ENCODE measurements at regions not wholly inside any gene's neighbourhood (a gene's known extent, or its start where the extent isn't known, plus 50 kb on each side); places are given as distances from the start of the nearest gene placed in this dataset.
"Not testable (repeated sequence)": the region's sequence is repeated elsewhere in the genome, so short reads cannot be mapped to it uniquely, and the experiment has no call there.

DNA sequence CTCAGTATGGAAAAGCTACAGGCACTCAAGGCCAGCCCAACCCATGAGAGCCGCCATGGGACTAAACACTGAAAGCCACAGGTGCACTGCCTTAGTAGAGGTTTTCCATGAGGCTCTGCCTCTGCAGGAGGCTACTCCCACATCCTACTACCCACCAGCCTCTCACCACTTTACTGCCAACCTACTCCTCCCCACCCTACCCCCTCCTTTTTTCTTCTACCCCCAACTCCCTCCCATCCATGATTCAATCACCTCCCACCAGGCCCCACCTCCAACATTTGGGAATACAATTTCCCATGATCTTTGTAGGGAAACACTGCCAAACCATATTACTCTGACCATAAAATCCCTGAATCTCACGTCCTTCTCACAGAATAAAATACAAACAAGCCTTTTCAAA is 101.6 kb upstream of the CTSV start:
- TF ChIP-seq, protein P1, sequence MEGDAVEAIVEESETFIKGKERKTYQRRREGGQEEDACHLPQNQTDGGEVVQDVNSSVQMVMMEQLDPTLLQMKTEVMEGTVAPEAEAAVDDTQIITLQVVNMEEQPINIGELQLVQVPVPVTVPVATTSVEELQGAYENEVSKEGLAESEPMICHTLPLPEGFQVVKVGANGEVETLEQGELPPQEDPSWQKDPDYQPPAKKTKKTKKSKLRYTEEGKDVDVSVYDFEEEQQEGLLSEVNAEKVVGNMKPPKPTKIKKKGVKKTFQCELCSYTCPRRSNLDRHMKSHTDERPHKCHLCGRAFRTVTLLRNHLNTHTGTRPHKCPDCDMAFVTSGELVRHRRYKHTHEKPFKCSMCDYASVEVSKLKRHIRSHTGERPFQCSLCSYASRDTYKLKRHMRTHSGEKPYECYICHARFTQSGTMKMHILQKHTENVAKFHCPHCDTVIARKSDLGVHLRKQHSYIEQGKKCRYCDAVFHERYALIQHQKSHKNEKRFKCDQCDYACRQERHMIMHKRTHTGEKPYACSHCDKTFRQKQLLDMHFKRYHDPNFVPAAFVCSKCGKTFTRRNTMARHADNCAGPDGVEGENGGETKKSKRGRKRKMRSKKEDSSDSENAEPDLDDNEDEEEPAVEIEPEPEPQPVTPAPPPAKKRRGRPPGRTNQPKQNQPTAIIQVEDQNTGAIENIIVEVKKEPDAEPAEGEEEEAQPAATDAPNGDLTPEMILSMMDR (IDR thresholded peaks at IDR 0.05), result no peak
- no peak for TF ChIP-seq POLR2A (IDR thresholded peaks at IDR 0.05)
- 44 to 47% methylated on average over 2 of the region's 2 CpGs for WGBS, 2 donors
- Histone ChIP-seq H3K4me3 (no peak overlapping the region), H3K27ac (no peak overlapping the region), H3K36me3 (ENCODE audit: low read depth, missing control alignments) (no peaks in the 10 kb centered on the region), H3K4me1 (peaks cover 4% of the 10 kb centered on the region), H3K9me3 (no peaks in the 10 kb centered on the region), H3K27me3 (no peaks in the 10 kb centered on the region)
- intact Hi-C loops (cut with DNase I; ENCODE audit: low total_unique reads), result no loop called here
- DNase-seq, result no peak

DNA sequence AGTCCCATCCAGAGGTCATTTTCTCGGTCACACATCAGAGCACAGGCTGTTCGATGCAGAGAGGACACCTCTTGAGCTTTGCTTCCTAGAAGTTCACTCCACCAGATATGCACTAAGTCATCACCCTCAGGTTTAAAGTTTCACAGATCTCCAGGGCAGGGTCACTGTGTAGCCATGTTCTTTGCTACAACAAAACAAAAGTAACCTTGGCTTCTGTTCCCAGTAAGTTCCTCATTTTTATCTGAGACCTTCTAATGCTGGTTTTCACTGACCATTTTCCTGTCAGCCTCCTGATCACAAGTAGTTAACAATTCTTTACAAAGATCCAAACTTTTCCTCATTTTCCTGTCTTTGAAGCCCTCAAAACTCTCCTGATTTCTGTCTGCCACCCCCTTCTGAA is 97.5 kb upstream of the CTSV start:
- no peak overlapping the region for H3K4me3 ChIP-seq
- H3K27ac ChIP-seq, result no peak overlapping the region
- no peaks in the 10 kb centered on the region for H3K9me3 ChIP-seq
- DNase-seq, result no peak
- H3K4me1 ChIP-seq, result peaks cover 4% of the 10 kb centered on the region
- intact Hi-C loops (cut with DNase I; ENCODE audit: low total_unique reads), result no loop called here
- H3K36me3 ChIP-seq (ENCODE audit: low read depth, missing control alignments), result no peaks in the 10 kb centered on the region
- TF ChIP-seq POLR2A (IDR thresholded peaks at IDR 0.05), result no peak
- TF ChIP-seq, protein P1 (IDR thresholded peaks at IDR 0.05), result no peak
- 53 to 55% methylated on average over 2 of the region's 2 CpGs for WGBS, 2 donors
- no peaks in the 10 kb centered on the region for H3K27me3 ChIP-seq

DNA sequence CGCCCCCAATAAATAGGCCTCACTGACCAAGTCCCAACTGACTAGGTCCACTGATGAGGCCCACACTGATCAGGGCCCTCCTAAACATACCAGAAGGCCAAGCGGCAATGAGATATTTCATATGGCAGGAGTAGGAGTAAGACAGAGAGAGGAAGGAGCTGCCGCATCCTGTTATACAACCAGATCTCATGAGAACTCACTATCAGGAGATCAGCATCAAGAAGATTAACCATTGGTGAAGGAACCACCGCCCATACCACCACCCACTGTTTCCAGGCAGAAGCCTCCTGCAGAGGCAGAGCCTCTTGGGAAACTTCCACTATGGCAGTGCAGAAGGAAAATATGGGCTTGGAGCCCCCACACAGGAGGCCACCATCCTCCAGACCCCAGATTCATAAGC is 95.0 kb upstream of the CTSV start:
- H3K4me1 ChIP-seq; intact Hi-C loops (cut with DNase I; ENCODE audit: low total_unique reads); H3K9me3 ChIP-seq; DNase-seq; H3K36me3 ChIP-seq (ENCODE audit: low read depth, missing control alignments); H3K4me3 ChIP-seq; H3K27me3 ChIP-seq; H3K27ac ChIP-seq: not testable (repeated sequence)
- WGBS, 2 donors, result 94 to 99% methylated on average over 2 to 4 of the region's 4 CpGs

DNA sequence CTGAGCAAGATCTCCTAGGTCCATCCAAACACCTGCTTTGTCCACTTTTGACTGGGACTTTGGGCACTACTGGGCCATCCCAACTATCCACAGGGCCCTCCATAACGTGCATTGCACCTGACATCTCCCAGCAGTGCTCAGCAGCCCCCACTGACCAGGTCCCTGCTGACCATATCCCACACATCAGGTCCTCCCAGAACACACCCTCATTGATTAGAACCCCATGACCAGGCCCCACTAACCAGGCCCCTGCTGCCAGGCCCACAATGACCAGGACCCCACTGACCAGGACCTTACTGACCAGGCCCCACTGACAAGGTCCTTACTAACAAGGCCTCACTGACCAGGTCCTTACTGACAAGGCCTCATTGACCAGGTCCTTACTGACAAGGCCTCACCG is 93.9 kb upstream of the CTSV start:
- no peak overlapping the region for H3K27ac ChIP-seq
- no peak for DNase-seq
- WGBS, 2 donors, result 83 to 91% methylated on average over 1 to 2 of the region's 2 CpGs
- H3K36me3 ChIP-seq (ENCODE audit: low read depth, missing control alignments), result no peaks in the 10 kb centered on the region
- no peaks in the 10 kb centered on the region for H3K9me3 ChIP-seq
- no peak overlapping the region for H3K4me3 ChIP-seq
- TF ChIP-seq POLR2A (IDR thresholded peaks at IDR 0.05), result no peak
- TF ChIP-seq, protein P1 (IDR thresholded peaks at IDR 0.05), result no peak
- H3K27me3 ChIP-seq, result no peaks in the 10 kb centered on the region
- intact Hi-C loops (cut with DNase I; ENCODE audit: low total_unique reads), result no loop called here
- H3K4me1 ChIP-seq, result peaks cover 4% of the 10 kb centered on the region

DNA sequence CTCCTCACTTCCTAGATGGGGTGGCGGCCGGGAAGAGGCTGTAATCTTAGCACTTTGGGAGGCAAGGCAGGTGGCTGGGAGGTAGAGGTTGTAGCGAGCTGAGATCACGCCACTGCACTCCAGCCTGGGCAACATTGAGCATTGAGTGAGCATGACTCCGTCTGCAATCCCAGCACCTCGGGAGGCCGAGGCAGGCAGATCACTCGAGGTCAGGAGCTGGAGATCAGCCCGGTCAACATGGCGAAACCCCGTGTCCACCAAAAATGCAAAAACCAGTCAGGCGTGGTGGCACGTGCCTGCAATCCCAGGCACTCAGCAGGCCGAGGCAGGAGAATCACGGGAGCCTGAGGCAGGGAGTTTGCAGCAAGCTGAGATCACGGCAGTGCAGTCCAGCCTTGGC is 91.9 kb upstream of the CTSV start:
- H3K9me3 ChIP-seq; H3K27ac ChIP-seq; H3K36me3 ChIP-seq (ENCODE audit: low read depth, missing control alignments); H3K4me3 ChIP-seq; intact Hi-C loops (cut with DNase I; ENCODE audit: low total_unique reads); H3K27me3 ChIP-seq; DNase-seq; H3K4me1 ChIP-seq: not testable (repeated sequence)
- WGBS, 2 donors, result 94 to 97% methylated on average over 9 to 16 of the region's 16 CpGs

DNA sequence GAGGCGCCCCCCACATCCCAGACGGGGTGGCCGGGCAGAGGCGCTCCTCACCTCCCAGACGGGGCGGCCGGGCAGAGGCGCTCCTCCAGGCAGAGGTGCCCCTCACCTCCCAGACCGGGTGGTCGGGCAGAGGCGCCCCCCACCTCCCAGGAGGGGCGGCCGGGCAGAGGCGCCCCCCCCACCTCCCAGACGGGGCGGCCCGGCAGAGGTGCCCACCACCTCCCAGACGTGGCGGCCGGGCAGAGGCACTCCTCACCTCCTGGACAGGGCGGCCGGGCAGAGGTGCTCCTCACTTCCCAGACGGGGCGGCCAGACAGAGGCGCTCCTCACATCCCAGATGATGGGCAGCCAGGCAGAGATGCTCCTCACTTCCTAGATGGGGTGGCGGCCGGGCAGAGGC is 91.4 kb upstream of the CTSV start:
- H3K9me3 ChIP-seq; H3K4me3 ChIP-seq; H3K27ac ChIP-seq; intact Hi-C loops (cut with DNase I; ENCODE audit: low total_unique reads); H3K27me3 ChIP-seq; H3K4me1 ChIP-seq; DNase-seq; H3K36me3 ChIP-seq (ENCODE audit: low read depth, missing control alignments): not testable (repeated sequence)
- WGBS, 2 donors, result 91 to 95% methylated on average over 14 to 27 of the region's 27 CpGs
